ENCODE measurements at regions not wholly inside any gene's neighbourhood (a gene's known extent, or its start where the extent isn't known, plus 50 kb on each side); places are given as distances from the start of the nearest gene placed in this dataset.

DNA sequence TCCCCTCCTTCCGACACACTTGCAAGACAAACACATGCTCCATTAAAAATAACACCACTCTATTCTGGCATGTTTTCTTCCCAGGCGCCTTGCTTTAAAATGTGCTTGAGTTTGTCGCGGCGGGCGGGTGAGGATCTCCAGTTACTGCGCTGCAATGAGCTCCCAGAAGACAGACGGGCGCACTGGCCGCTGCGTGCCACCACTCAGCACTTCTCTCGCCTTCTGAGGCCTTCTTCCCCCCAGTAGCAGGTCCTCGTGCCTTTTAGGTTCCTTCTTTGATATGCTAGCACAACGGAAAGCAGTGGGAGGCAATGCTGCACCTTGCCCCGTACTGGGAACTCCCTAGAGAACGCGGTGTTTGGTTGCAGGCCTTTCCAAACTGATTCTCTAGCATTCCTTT is 279.5 kb upstream of the NR5A2 start:
- no peak for DNase-seq (ENCODE audit: low spot score)

DNA sequence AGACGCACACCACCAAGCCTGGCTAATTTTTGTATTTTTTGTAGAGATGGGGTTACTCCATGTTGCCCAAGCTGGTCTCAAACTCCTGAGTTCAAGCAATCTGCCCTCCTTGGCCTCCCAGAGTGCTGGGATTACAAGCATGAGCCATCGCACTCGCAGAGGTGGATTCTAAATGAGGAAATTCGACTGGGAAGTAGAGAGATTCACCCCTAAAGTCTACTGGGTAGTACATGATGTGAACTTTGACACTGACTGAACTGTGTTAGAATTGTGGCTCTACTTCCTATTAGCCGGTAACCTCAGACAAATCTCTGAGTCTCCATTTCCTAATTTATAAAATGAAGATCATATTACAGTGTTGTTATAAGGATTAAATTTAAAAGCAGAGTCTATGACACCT is 276.0 kb upstream of the NR5A2 start:
- DNase-seq (ENCODE audit: low spot score) = no peak

DNA sequence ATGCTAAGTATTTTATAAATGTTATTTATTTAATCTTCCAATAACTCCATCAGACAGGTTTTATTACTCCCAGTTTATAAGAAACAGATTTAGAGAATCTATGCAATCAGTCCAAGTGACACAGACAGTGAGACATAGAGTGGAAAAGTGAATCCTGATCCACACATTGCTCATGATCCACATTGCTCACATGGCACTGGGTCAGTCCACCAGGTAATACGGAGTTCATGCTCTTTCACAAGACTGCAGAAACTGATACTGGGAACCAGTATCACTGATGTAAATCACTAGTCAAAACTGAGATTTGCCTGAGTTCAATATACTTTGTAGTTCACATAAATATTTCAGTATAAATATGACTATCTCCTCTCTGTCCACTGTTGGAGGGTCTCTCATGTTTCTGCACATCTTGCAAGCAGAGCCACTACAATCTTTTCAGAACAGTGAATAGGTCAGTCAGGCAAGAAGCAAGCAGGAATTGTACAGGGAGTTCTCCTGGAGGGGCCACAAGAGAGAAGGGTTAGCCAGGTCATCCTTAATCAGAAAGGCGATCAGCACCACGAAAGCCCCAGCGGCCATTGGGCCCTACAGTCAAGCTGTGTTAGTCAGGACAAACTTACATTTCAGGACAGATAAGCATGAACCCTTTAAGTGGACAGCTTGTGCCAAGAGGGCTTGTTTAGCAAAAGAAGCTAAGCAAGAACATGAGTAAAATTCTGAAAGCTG is 275.4 kb upstream of the NR5A2 start:
- DNase-seq (ENCODE audit: low spot score) = no peak

DNA sequence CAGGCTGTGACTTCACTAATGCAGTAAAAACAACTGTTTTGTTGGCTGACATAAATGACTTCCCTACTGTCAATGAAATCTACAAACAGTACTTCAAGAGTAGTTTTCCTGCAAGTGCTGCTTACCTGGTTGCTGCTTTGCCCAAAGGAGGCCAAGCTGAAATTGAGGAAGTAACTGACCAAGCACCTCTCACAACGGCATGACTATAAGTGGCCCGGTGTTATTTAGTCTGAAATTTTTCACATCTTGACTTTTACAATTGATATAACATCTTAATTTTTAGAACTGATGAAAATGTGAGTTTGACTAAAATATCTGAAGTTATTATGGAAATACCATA is 274.9 kb upstream of the NR5A2 start:
- DNase-seq (ENCODE audit: low spot score) = no peak

DNA sequence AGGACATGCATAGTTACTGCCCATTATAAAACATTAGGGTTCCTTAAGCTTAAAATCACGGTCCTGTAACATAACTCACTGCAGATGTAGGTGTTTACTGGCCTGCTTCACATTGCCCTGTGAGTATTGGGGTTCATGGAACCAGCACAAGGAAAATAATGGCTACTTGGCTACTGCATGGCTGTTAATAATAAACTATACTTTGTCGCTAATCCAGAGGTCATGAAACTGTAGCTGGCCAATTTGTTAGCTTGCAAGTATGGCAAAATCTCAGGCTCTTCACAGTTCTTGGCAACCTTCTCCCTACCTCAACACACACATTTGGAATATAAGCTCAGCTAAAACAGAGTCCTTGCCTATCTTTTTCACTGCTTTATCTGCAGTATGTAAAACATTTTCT is 274.0 kb upstream of the NR5A2 start:
- no peak for DNase-seq (ENCODE audit: low spot score)

DNA sequence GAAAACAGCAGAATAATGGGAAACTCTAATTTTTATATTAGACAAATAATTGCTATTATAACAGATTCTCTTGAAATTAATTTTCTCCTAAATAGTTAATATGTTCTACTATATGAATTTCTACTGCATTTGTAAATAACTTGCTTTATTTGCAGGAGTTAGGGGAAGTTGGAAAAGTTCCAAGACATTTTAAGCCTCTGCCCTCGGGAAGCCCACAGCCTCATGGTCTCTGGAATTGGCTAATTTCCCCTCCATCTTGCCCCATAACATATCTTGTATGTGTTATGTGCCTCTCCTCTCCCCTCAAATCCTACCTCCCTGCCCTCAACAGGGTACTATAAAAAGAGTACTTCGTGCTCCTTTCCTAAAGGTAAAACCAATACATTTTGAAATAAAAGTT is 271.4 kb upstream of the NR5A2 start:
- no peak for DNase-seq (ENCODE audit: low spot score)

DNA sequence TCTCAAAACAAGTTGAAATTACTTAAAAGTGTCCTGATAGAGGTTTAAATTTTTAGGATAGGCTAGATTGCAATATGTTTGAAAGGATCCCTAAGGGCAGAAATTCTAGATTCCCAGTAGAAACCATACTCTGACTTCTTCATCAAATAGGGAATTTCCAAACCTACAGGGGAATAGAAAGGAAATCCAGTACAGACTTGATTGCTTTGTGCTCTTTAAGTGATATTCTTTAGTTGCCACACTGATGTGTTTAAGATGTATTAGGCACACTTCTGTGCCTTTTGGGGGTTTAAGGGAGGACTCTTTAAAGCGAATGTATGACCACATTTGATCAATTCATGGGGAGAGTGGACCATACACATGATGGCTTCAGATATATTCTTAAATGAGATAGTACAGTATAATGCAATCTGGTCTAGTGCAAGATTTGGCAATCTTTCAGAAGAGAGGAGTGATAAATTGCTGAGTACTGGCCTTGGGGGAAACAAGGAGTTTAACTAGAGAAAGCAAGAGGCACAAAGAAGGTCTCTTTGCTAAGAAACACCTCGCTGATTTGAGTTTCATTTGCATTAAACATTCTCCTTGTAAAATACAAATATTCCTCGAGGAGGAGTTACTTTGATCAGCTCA is 268.8 kb upstream of the NR5A2 start:
- DNase-seq (ENCODE audit: low spot score) = no peak

DNA sequence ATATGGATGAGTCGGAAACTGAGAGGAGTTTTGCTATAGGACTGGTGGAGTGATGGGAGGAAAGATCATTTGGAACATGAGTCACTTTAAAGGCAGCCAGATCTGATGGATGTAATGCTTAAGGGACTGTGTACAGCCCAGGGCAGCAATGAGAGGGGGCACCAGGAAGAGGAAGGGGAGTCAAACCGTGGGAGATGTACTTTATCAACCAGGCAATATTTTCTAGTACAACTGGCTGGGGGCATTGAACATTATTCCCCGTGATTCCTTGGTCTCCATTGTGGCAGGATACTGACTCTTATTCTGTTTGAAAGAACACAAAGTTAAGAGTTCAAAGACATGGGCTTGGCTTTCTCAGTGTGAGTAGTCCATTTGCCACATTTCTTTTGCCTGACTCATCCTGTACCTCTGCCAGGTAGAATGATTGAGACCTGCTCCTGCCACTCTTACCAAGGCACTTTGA is 268.2 kb upstream of the NR5A2 start:
- DNase-seq (ENCODE audit: low spot score) = no peak

DNA sequence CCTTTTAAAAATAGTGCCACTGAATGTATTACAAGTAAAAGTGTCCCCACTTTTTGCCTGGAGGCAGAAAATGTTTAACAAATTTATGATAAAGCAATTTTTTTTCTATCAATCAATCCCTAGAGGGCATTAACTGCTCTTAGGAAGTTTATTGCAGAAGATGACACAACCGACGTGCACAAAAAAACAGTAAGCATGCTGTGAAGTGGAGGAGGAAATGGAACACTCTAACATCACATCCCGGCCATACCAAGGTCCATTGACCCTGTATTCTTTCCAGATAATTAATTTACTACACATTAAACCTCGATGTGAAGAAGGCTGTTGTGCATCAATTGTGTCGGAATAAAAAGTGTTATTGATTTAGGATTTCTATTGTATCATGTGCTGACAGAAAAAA is 264.9 kb upstream of the NR5A2 start:
- DNase-seq (ENCODE audit: low spot score) = no peak

DNA sequence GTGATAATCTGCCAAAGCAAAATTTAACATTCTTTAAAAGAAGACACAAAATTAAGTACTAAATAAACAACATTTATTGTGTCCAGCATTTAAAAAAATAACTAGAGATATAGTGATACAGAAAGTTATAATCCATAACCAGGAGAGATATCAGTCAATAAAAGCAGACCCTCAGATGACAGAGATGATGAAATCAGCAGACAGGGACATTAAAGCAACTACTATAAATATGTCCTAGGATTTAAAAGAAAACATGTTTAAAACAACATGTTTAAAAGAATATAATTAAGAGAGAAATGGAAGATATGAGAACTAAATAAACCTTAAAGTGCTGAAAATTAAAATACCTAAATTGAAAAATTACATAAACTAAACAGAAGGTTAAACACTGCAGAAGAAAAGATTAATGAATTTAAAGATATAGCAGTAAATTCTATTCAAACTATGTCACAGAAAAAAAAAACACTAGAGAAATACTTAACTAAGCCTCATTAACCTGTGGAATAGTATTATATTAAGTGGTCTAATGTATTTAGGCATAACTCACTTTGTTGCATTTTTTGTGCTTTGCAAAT is 261.2 kb upstream of the NR5A2 start:
- DNase-seq (ENCODE audit: low spot score) = no peak

DNA sequence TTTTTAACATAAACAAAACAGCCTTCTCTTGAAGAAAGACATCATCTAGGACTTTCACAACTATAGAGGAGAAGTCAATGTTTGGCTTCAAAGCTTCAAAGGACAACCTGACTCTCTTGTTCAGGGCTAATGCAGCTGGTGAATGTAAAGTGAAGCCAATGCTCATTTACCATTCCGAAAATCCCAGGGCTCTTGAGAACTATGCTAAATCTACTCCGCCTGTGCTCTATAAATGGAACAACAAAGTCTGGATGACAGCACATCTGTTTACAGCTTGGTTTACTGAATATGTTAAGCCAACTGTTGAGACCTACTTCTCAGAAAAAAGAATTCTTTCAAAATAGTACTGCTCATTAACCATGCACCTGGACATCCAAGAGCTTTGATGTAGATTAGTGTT is 259.8 kb upstream of the NR5A2 start:
- DNase-seq (ENCODE audit: low spot score) = no peak

DNA sequence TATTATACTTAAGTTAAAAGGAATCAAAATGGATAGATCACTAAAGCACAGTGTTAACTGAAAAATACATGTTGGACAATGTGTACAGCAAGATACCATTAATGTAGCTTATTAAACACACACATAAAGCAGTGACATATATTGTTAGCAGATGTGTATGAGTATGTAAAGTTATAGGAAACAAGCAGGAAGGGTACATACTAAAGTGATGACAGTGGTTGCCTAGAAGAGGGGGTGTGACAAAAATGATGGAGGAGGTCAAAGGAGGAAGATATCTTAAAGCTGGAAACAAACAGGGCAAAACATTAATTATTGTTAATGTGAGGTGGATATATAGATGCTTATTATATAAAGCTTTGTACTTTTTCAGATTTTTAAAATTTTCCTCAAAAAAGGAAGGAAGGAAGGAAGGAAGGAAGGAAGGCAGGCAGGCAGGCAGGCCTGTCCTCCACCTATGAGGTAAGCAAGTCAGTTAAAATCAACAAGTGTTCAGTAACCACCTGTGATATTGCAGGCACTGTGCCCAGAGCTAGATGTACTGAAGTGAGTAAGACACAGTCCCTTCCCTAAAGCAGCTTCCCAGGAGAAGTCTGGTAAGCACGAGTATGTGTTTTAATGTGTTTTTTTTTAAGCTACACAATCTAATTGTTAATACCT is 252.9 kb upstream of the NR5A2 start:
- no peak for DNase-seq (ENCODE audit: low spot score)

DNA sequence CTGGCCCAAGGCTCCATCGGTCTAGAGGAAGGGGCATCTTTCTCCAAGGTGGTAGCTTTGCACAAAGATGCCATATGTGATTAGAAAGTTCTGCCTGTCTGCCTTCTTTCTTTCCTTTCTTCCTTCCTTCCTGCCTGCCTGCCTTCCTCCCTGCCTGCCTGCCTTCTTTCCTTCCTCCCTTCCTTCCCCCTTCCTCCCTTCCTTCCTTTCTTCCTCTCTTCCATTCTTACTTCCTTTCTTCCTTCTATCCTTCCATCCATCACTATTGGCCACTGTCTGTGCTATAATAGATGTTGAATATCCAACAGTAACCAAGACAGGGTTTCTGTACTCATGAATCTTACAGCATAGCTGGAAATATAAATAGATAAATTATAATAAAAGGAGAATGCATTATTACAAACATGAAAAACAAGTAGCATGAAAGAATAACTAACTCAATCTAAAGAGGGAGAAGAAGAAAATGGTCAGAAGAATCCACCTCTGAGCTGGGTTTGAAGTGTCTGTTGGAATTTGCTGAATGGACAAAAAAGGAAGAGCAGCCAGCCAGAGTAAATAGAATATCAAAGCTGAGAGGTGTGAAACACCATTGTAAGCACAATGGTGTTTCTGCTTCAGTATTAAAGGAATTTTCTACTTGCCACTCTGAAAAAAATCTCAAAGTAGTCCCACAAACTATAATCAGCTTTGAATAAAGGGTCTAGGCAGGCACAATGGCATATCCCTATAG is 250.6 kb upstream of the NR5A2 start:
- no peak for DNase-seq (ENCODE audit: low spot score)

DNA sequence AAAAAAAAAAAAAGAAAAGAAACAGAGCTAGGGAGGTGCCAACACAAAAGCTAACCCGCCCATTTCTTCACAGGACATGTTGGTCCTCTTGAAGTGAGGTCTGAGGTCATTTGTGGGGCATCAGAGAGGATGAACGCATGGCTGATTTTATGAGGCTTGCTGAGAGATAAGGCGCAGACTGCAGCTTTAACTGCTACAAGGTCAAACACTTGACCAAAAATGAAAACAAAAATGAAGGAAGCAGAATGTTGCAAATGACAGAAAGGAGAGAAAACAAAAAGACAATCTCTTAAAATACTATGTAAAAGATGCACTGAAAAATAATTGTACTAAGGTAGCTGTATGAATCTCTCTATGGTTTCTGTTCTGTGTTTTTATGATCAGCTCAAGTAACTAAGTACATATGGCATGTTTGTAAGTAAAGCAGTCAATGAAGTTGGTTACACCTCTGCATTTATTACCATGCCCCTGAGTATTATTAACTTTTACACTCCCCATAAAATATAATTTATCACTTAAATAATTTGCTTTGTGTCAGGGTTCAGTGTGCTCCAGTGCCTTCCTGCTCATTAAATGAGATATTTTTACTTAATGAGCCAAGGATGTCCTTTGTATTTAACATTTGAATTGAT is 249.1 kb upstream of the NR5A2 start:
- DNase-seq (ENCODE audit: low spot score) = no peak

DNA sequence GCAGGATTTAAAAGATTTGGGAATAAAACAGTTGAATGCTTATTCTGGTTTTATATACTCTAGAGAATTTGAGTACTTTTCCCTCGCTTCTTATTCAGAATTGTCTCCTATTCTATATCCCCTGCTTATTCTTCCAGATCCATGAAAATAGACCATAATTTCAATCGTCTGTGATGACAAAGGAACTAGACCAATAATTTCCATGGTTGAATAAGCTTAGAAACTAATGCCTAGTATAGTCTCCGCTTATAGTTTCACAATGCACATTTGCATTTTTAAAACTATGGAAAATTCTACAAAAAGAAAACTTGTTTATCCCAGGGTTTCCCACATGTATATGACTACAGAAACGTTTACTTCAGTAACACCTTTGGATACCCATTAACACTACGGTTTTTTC is 247.4 kb upstream of the NR5A2 start:
- no peak for DNase-seq (ENCODE audit: low spot score)

DNA sequence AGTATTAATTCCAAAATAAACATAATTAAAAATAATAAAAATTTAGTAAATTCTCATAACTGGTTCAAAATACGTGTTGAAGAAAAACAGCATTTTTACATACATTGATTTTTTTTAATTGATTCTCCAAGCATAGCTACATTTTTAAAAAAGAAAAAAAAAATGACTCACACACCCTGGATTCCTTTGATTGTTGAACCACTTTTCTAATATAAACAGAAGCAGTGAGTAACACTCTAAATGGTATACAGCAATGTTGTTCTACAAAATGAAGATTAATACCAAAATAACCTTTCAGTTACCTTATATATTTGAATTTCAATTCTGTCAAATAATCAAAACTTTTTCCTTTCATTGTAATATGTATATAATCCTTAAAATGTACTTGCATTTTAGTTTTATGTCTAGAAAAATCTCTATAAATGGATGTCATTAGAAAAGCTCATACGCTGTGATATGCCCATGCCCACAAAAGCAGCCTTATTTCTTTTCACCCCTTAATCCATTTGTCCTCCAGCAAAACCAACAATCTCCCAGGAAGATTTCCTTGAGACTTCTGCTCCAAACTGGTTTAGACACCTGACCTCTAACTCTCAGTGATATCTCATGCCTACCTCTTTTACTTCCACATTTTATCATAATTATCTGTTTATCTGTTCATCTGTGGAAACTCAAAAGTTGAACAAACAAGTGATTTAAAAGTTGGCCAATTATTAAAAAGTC is 246.4 kb upstream of the NR5A2 start:
- peak; percentile 8 for DNase-seq (ENCODE audit: low spot score)

DNA sequence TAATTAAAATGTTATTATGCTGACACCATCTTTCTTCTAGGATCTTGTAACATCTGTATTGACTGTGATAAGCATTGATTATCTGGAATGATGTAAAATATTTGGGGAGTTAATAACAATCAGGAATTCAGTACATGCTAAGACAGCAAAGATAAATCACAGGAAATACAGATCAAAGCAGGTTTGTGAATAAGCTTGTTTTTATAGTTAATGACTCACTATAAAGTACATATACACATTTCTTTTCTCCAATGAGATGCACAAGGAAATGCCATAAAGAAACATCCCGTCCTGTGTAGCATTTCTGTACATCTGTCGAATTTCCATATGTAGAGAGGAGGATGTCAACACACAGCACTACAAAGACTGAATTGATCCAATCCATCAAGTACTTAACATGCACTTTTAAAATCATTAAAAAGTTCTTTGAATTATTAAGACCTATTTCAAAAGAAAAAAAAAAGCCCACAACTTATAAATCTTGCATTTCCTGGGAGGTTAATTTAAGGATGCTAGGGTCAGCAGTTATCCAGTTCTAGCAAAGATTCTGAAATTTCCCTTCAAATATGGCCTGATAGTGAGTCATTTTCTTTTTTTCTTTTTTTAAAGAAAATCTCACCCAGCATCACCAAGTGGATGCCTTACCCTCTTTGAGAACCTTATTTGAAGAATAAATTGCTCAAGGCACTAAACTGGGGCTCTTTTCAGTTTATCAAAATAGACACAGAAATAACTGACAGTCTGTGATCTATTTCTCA is 243.2 kb upstream of the NR5A2 start:
- DNase-seq (ENCODE audit: low spot score) = no peak

DNA sequence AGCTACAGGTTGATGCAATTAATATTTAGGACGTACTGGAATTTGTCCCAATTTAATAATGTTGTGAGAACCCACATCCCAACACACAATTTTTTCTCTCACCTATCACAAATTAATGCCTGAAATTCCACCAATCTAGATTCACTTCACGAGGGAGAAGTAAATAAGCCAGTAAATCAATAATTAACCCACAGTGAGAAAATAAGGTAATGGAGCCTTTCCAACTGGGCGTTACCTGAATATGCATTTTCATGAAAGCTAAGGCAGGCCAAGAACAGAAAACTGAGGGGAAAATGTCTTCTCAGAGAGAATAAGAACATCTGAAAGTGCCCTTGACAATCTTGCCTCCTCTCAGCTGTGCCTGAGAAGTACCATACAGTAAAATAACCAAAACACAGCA is 240.8 kb upstream of the NR5A2 start:
- no peak for DNase-seq (ENCODE audit: low spot score)

DNA sequence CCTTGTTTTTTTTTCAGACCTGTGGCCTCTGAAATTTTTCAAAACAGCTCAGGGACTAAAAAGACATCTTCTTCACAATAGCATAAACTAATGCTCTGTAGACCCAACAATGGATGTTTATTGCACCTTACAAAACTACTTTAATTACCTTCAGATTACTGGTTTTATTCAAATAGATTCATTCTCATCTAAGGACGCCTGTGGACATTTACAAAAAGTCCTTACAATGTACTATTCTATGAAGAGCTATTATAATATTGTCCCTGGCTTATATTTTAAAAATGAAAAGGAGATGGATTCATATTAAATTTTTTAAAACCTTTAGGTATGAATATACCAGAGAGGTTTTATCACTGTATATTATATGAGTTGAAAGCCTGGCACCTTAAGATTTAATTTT is 238.4 kb upstream of the NR5A2 start:
- no peak for DNase-seq (ENCODE audit: low spot score)

DNA sequence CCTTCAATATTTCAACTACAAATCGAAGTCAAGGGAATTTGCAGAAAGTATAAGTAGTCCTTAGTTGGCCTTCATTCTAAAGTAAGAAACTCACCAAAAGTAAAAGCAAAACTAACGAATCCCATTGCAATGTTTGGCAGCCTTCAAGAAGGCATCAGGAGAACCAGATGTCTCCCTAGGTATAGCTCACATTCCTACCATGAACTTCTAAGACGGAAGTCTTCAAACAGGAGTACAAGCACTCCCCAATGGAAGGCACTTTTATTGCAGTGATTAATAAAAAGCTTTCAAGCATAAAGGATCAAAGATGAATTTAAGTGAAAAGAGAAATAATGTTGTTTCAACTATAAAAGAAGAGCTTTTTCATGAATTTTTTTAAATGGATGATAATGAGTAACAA is 236.0 kb upstream of the NR5A2 start:
- DNase-seq (ENCODE audit: low spot score) = no peak

DNA sequence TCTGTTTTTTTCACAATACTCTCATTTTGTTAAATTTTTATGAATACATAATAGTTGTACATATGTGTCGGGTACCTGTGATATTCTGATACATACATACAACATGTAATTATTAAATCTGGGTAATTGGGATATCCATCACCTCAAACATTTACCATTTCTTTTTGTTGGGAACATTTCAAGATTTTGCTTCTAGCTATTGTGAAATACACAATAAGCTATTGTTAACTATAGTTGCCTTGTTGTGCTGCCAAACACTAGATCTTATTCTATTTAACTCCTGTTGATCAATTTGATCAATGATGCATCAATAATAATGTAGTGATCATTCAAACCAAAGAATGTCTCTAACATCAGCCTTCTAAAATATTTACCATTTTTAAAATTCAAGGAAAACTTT is 234.6 kb upstream of the NR5A2 start:
- no peak for DNase-seq (ENCODE audit: low spot score)
